Dermis blood vessel endothelial cell (primary cell): ENCODE measurements at regions not wholly inside any gene's neighbourhood (a gene's known extent, or its start where the extent isn't known, plus 50 kb on each side); places are given as distances from the start of the nearest gene placed in this dataset.

Experiments used
- DNase-seq: peaks from one replicate; pipeline ENCODE4 v3.0.0; 2010

DNA sequence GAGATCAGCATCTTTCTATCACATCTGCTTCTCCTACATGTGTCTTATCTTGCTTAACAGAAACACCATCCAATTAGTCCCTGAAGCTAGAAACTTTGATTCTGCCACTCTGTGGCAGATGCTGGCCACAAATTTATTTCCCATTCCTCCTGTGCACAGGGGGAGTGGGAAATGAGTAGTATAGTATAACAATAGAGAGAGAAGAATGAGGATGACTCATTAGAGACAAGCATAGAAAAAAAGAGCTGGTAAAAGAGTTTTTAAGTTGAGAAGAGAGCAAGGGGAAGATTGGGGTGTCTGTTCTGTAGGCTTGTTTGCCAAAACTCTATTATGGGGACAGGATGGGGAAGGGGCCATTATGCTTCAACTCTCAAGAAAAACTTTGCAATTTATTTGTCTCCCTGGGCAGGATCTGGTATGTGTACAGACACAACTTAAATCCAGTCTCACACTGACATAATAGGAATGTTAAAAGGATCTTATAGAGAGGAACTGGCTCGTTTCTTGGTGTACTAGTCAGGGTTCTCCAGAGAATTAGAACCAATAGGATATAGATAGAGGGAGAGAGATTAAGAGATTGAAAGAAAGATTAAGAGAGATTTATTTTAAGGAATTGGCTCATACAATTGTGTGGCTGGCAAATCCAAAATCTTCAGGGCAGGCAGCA lies 142.6 kb upstream of the CPSF6 start:
- peak; percentile 71 for DNase-seq

GRCh38 chr12:69097619-69098368 lies 141.6 kb upstream of the CPSF6 start:
- DNase-seq = peak; percentile 33

DNA sequence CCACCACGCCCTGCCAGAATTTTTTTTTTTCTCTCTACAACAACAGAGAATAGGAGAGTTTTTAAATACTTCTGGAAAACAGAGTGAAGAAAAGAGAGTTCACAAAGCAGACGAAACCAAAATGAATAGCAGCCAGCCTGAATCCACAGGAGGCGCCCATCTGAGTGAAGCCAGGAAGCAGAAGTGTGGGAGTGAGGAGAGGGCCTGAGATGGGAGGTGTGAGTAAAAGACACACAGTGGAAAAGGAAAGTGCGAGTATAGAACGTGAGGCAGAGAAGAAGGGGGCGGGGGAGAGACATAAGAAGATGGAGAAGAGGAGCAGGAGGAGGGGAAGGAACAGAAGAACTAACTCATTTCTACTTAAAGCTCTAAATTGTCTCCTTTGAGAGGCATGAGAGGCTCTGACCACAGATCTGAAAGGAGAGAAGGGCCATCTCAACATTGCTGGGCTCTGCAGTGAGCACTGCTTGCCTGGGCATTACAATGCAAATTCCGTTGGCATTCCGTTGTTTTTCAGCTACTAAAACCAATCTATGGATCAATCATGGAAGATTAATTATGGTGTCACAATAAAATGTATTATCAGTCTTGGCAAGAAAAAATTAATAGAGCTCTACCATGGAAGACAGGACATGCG lies 140.1 kb upstream of the CPSF6 start:
- no peak for DNase-seq

- DNase-seq = no peak
Observed at GRCh38 chr12:69101505-69101904, 137.9 kb upstream of the CPSF6 start.

GRCh38 chr12:69102856-69103255 lies 136.5 kb upstream of the CPSF6 start:
- DNase-seq = no peak

GRCh38 chr12:69105101-69105962 lies 134.0 kb upstream of the CPSF6 start:
- no peak for DNase-seq

DNA sequence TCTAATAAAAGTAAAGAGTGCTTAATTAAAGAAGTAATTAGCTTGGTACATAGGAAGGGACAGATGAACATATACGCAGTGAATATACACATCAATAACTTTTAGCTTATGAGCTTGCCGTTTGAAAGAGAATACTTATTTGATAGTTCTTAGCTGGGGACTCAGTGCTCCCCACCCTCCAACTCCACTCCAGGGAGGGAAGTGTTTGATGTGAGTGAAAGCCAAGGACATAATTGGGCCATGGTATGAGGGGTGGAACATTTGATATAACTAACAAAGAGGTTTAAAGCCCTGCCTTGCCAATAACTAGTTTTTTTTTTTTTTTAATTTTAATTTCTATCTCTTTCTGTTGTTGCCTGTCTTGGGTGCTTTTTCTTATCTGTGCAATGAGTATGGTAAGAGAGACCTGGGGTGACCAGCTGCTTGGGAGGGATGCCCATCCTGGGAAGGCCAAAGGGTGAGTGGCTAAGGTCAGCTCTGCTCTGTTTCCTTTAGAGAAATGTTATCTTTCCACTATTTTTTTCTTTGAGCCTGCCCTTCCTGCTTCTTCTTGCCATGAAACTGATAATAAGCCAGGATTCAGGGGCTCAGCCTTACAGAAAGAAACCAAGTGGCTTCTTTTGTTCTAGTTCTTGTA lies 132.8 kb upstream of the CPSF6 start:
- no peak for DNase-seq

DNA sequence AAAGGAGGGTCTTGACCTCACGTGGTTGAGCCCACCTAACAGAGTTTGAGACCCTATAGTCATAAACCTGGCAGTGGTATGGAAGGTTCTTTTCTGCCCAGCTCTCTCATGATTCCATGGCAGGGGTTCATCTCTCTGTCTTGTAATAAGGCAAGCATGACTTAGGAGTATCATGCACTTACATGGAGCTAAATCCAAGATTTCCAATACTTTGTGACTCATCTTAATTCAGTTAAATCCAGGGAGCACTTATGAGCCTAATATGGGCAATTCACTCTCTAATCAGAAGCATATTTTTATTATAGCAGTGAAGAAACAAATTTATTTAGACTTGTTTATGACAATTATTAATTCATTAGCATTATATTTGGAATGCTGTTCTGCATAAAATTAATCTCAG lies 131.8 kb upstream of the CPSF6 start:
- DNase-seq = no peak

DNA sequence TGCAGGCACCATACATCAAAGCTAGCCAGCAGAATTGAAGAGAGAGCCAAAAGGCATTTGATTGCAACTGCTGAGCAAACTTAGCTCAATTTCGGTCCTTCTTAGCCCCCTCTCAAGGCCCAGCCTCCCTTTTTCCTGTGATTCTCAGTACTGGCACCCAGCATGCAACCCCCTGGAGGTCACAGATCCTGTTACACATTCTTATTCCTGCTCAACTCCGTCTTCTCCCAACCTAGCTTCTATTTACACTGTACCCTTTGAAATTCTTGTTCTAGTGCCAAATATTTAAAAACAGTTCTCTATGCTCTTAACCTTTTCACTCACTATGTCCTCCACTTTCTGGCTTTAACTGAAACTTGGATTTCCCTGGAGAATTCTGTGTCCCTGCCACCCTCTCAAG lies 131.3 kb upstream of the CPSF6 start:
- no peak for DNase-seq

- DNase-seq = no peak
Observed at GRCh38 chr12:69112616-69113015, 126.8 kb upstream of the CPSF6 start.

DNA sequence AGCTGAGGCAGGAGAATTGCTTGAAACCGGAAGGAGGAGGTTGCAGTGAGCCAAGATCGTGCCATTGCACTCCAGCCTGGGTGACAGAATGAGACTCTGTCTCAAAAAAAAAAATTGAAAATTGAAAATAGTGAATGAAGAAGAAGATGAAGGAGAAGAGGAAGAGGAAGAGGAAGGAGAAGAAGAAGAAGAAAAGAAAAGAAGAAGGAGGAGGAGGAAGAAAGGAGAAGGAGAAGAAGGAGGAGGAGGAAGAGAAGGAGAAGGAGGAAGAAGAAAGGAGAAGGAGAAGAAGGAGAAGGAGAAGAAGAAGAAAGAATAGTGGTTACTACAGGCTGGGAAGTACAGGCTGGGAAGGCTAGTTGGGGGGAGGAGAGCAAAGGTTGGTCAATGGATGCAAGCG lies 124.3 kb upstream of the CPSF6 start:
- DNase-seq = no peak

GRCh38 chr12:69115951-69116350 lies 123.4 kb upstream of the CPSF6 start:
- no peak for DNase-seq

DNA sequence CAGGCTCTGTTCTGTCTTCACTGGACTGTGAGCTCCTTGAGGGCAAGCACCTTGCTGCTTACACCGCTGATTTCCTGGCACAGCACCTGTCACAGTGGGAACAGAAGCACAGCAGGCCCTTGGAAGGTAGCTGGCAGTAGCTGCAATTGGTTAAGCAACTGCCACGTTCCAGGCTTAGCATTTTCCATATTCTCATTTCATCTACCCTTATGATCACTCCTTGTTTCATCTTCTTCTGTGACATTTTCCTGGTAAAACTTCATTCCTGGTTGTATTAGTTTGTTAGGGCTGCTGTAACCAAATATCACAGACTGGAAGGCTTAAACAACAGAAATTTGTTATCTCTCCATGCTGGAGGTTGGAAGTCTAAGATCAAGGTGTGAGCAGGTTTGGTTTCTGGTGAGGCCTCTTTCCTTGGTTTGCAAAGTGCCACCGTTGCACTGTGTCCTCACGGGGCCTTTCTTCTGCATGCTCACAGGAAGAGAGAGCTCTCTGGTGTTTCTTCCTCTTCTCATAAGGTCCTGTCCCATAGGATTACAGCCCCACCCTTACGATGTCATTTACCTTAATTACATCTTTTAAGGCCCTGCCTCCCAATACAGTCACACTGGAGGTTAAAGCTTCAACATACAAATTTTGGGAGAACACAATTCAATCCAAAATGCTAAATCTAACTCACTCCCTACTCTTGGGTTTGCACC lies 121.7 kb upstream of the CPSF6 start:
- DNase-seq = no peak

DNA sequence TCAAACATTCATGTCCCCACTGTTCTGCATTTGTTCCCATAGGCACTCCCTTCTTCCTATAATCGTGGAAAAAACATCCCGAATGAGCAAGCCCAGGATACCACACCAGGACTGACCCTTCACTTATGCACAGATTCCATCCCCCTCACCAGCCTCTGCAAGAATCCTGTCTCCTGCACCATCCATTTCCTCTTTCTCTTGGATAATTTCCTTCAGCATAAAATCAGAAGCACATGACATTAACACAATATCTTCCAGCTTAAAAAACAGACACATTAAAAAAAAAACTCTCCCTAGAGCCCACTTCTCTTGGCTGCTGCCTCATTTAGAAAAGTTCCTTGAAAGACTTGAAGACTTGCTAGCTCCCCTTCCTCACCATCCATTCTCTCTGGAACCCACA lies 120.9 kb upstream of the CPSF6 start:
- no peak for DNase-seq

DNA sequence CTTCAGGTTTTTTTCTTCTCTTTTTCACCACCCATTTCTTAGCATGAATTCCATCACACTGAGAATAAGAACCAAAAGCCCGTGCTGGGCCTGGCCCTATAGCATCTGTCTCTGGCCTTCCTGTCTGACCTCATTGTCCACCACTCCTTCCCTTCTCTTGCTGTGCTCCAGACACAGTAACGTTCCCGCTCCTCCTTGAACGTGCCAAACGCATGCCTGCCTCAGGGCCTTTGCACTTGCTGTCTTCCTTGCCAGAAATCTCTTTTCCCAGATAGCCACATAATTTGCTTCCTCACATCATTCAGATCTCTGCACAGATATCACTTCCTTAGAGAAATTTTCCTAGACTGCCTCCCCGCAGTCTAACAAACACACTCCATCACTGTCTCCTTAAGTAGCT lies 119.6 kb upstream of the CPSF6 start:
- no peak for DNase-seq

- no peak for DNase-seq
Observed at GRCh38 chr12:69120354-69120753, 119.0 kb upstream of the CPSF6 start.

- no peak for DNase-seq
Observed at GRCh38 chr12:69123311-69123710, 116.1 kb upstream of the CPSF6 start.

DNA sequence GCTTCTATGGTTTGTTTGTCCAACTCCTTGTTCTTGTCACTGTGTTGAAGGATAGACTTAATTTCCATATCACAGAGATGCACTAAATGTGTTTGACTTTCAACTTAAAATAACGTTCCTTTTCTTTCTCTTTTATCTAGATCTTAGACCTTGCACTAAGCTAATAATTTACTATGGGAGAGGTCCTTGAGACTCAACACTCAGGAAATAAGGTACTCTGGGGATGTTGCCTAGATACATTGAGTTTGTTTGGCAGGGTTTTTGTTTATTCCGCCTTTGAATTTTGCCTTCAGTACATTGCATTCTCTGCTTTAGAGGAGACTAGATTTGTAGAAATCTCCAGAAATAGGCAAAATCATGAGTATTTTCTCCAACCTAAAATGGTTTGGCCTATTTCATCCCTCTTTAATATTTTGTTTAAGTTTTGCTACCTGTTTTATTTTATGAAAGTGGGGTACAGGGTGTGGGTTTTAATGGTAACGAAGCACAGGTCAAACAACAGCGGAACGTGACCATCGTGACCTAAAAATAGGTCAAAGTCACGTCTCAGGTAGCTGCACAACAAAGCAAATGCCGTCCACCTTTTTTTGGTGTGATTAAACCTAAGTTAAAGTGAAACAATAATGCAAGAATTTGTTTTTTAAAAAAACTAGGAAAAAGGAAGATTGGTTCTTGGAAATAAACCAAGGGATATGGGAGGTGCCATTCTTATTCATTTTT lies 115.3 kb upstream of the CPSF6 start:
- no peak for DNase-seq

GRCh38 chr12:69129017-69129416 lies 110.4 kb upstream of the CPSF6 start:
- DNase-seq = no peak

- no peak for DNase-seq
Observed at GRCh38 chr12:69129564-69129963, 109.8 kb upstream of the CPSF6 start.

DNA sequence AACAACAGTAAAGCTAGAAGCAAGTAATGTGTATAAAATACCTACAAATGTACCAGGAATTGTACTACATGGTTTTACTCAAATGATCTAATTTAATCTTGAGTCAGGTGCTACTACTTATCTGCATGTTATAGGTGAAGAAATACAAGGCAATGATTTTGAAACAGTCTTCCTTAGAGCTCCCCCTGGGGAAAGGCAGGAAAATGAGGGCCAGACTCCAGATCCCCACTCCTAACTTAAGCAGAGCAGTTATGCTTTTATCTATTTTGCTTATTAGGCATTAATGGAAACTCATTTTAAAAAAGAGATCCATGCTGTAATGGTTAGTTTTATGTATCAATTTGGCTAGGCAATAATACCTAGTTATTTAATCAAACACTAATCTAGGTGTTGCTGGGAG lies 109.3 kb upstream of the CPSF6 start:
- DNase-seq = peak; percentile 7
